ENCODE measurements at regions not wholly inside any gene's neighbourhood (a gene's known extent, or its start where the extent isn't known, plus 50 kb on each side); places are given as distances from the start of the nearest gene placed in this dataset.

GRCh38 chr2:215503381-215503780, 67.5 kb upstream of the FN1 start:
- WGBS (ENCODE audit: insufficient coverage, low coverage, missing lambda C conversion rate): 100% methylated on average over 1 of the region's 1 CpG
- POLR2A ChIA-PET: no interaction called here
- TF ChIP-seq, protein P1, sequence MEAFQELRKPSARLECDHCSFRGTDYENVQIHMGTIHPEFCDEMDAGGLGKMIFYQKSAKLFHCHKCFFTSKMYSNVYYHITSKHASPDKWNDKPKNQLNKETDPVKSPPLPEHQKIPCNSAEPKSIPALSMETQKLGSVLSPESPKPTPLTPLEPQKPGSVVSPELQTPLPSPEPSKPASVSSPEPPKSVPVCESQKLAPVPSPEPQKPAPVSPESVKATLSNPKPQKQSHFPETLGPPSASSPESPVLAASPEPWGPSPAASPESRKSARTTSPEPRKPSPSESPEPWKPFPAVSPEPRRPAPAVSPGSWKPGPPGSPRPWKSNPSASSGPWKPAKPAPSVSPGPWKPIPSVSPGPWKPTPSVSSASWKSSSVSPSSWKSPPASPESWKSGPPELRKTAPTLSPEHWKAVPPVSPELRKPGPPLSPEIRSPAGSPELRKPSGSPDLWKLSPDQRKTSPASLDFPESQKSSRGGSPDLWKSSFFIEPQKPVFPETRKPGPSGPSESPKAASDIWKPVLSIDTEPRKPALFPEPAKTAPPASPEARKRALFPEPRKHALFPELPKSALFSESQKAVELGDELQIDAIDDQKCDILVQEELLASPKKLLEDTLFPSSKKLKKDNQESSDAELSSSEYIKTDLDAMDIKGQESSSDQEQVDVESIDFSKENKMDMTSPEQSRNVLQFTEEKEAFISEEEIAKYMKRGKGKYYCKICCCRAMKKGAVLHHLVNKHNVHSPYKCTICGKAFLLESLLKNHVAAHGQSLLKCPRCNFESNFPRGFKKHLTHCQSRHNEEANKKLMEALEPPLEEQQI (IDR thresholded peaks at IDR 0.05): no peak
- TF ChIP-seq JUNB (CRISPR knock-in tag; conservative IDR thresholded peaks at IDR 0.05) (no peak), ZBTB11 (CRISPR knock-in tag; IDR thresholded peaks at IDR 0.05) (no peak), ZNF696 (CRISPR knock-in tag; conservative IDR thresholded peaks at IDR 0.05) (no peak), HOXB6 (CRISPR knock-in tag; IDR thresholded peaks at IDR 0.05; ENCODE audit: borderline replicate concordance) (no peak)

More at GRCh38 chr2:215503381-215503780, 67.5 kb upstream of the FN1 start:
- FAIRE-seq (no peak), ATAC-seq (no peak), DNase-seq (ENCODE audit: extremely low read depth in 1 of 4, low spot score in 3 of 4) (no peak)
- Histone ChIP-seq H3K4me3 (no peak overlapping the region), H3K9ac (ENCODE audit: insufficient read depth in 1 of 2, low read depth in 2 of 2, low read length in 2 of 2) (no peak overlapping the region), H4K20me1 (replicated peaks; ENCODE audit: control insufficient read depth, insufficient read depth, low read length) (no peaks in the 10 kb centered on the region), H3K9me3 (replicated peaks; ENCODE audit: control insufficient read depth, insufficient read depth, low read depth, low read length) (no peaks in the 10 kb centered on the region), H2AFZ (ENCODE audit: low read depth, low read length) (no peak overlapping the region), H3K4me2 (ENCODE audit: insufficient read depth, low read length) (no peak overlapping the region), H3K36me3 (ENCODE audit: control insufficient read depth, insufficient read depth, low read length) (no peaks in the 10 kb centered on the region), H3K27ac (ENCODE audit: extremely low read depth, low read depth, low read length) (no peak overlapping the region), H3K9me1 (ENCODE audit: control insufficient read depth, insufficient read depth, low read length) (no peaks in the 10 kb centered on the region), H3K4me1 (replicated peaks in 1 of 2; ENCODE audit: control insufficient read depth in 2 of 2, insufficient read depth in 2 of 2, low read length in 2 of 2) (peaks cover 11 to 21% of the 10 kb centered on the region in 2 experiments), H3K79me2 (ENCODE audit: control insufficient read depth, insufficient read depth, low read length) (no peaks in the 10 kb centered on the region), H3K27me3 (ENCODE audit: control insufficient read depth in 2 of 2, insufficient read depth in 2 of 2, low read length in 2 of 2) (no peaks in the 10 kb centered on the region)
- in situ Hi-C loops (cut with MboI) (no loop called here), intact Hi-C loops (cut with micrococcal nuclease) (loop anchor here (10.0 kb wide), 1 partner anchor 111 kb away; no protein-coding TSS in a partner anchor)
- CTCF ChIA-PET (ENCODE audit: low intra/inter-chr PET ratio): no interaction called here
- BruUV-seq (replicated peaks): no TSS peak
